Immature natural killer cell (primary cell): ENCODE measurements at regions not wholly inside any gene's neighbourhood (a gene's known extent, or its start where the extent isn't known, plus 50 kb on each side); places are given as distances from the start of the nearest gene placed in this dataset.
"Not testable (repeated sequence)": the region's sequence is repeated elsewhere in the genome, so short reads cannot be mapped to it uniquely, and the experiment has no call there.

Experiments
- DNase-seq, 3 donors: peaks; one replicate each; pipeline ENCODE4 v3.0.0; 2022; ENCODE audit warnings: mixed read lengths in 1 of 3
- H3K27ac Mint-ChIP-seq, 6 donors: one replicate each; pipeline ENCODE4 v1.8.0; 2020; ENCODE audit warnings: mixed read lengths in 6 of 6, mild to moderate bottlenecking in 5 of 6, inconsistent platforms in 4 of 6, moderate library complexity in 3 of 6
- H3K27me3 Mint-ChIP-seq, 3 donors: one replicate each; pipeline ENCODE4 v1.8.0; 2020 to 2021; ENCODE audit warnings: low read depth in 3 of 3, mild to moderate bottlenecking in 3 of 3, mixed read lengths in 3 of 3, moderate library complexity in 3 of 3, inconsistent platforms in 1 of 3
- H3K36me3 Mint-ChIP-seq, 3 donors: one replicate each; pipeline ENCODE4 v1.8.0; 2020; ENCODE audit warnings: mixed read lengths in 3 of 3, inconsistent platforms in 2 of 3, mild to moderate bottlenecking in 2 of 3
- H3K4me1 Mint-ChIP-seq, 2 donors: one replicate each; pipeline ENCODE4 v1.8.0; 2020; ENCODE audit warnings: inconsistent platforms in 2 of 2, mild to moderate bottlenecking in 2 of 2, mixed read lengths in 2 of 2, moderate library complexity in 1 of 2
- H3K4me3 Mint-ChIP-seq, 5 donors: one replicate each; pipeline ENCODE4 v1.8.0; 2020; ENCODE audit warnings: mild to moderate bottlenecking in 5 of 5, mixed read lengths in 5 of 5, inconsistent platforms in 3 of 5, moderate library complexity in 3 of 5
- H3K9me3 Mint-ChIP-seq, 6 donors: one replicate each; pipeline ENCODE4 v1.8.0; 2020; ENCODE audit warnings: mild to moderate bottlenecking in 6 of 6, mixed read lengths in 6 of 6, inconsistent platforms in 4 of 6, moderate library complexity in 3 of 6

- Mint-ChIP-seq H3K9me3 (peaks cover 6 to 52% (median 17%) of the 10 kb centered on the region in 6 donors), H3K27ac (no peak overlapping the region), H3K27me3 (no peaks in the 10 kb centered on the region), H3K4me3 (no peak overlapping the region), H3K4me1 (no peaks in the 10 kb centered on the region), H3K36me3 (peaks cover 0 to 3% (median 0%) of the 10 kb centered on the region in 3 donors)
- DNase-seq, result no peak
Observed at GRCh38 chr11:106514706-106515105, 437.2 kb downstream of the AASDHPPT start.

- Mint-ChIP-seq H3K27me3 (no peaks in the 10 kb centered on the region), H3K4me3 (no peak overlapping the region), H3K36me3 (no peaks in the 10 kb centered on the region), H3K4me1 (no peaks in the 10 kb centered on the region), H3K9me3 (peaks cover 0 to 47% (median 20%) of the 10 kb centered on the region in 6 donors), H3K27ac (no peak overlapping the region)
- no peak for DNase-seq
Observed at GRCh38 chr11:106517426-106517825, 440.0 kb downstream of the AASDHPPT start.

GRCh38 chr11:106520146-106520912 is 442.9 kb downstream of the AASDHPPT start:
- H3K27ac Mint-ChIP-seq, result no peak overlapping the region
- no peaks in the 10 kb centered on the region for H3K4me1 Mint-ChIP-seq
- H3K27me3 Mint-ChIP-seq, result peaks cover 0 to 1% (median 0%) of the 10 kb centered on the region in 3 donors
- H3K4me3 Mint-ChIP-seq, result no peak overlapping the region
- peaks cover 0 to 51% (median 16%) of the 10 kb centered on the region in 6 donors for H3K9me3 Mint-ChIP-seq
- no peak for DNase-seq
- H3K36me3 Mint-ChIP-seq, result no peaks in the 10 kb centered on the region

- DNase-seq, result no peak
- Mint-ChIP-seq H3K27me3 (peaks cover 0 to 2% (median 0%) of the 10 kb centered on the region in 3 donors), H3K27ac (no peak overlapping the region), H3K36me3 (no peaks in the 10 kb centered on the region), H3K9me3 (peaks cover under 1 to 51% (median 18%) of the 10 kb centered on the region in 6 donors), H3K4me1 (no peaks in the 10 kb centered on the region), H3K4me3 (no peak overlapping the region)
Observed at GRCh38 chr11:106520920-106521319, 443.5 kb downstream of the AASDHPPT start.

- no peak for DNase-seq
- Mint-ChIP-seq H3K27ac (no peak overlapping the region), H3K36me3 (no peaks in the 10 kb centered on the region), H3K27me3 (peaks cover 0 to 2% (median 0%) of the 10 kb centered on the region in 3 donors), H3K4me3 (no peak overlapping the region), H3K9me3 (peaks cover 6 to 55% (median 27%) of the 10 kb centered on the region in 6 donors), H3K4me1 (no peaks in the 10 kb centered on the region)
Observed at GRCh38 chr11:106523171-106523570, 445.7 kb downstream of the AASDHPPT start.

- Mint-ChIP-seq H3K27ac (no peak overlapping the region), H3K4me3 (no peak overlapping the region), H3K27me3 (peaks cover 0 to 2% (median 0%) of the 10 kb centered on the region in 3 donors), H3K36me3 (no peaks in the 10 kb centered on the region), H3K9me3 (peaks cover 9 to 55% (median 28%) of the 10 kb centered on the region in 6 donors), H3K4me1 (no peaks in the 10 kb centered on the region)
- no peak for DNase-seq
Observed at GRCh38 chr11:106523921-106524320, 446.5 kb downstream of the AASDHPPT start.

GRCh38 chr11:106524436-106524835 is 447.0 kb downstream of the AASDHPPT start:
- peaks cover 9 to 52% (median 26%) of the 10 kb centered on the region in 6 donors for H3K9me3 Mint-ChIP-seq
- no peak overlapping the region for H3K4me3 Mint-ChIP-seq
- no peaks in the 10 kb centered on the region for H3K4me1 Mint-ChIP-seq
- DNase-seq, result no peak
- H3K36me3 Mint-ChIP-seq, result no peaks in the 10 kb centered on the region
- H3K27me3 Mint-ChIP-seq, result peaks cover 0 to 2% (median 0%) of the 10 kb centered on the region in 3 donors
- no peak overlapping the region for H3K27ac Mint-ChIP-seq

GRCh38 chr11:106531648-106532047 is 454.2 kb downstream of the AASDHPPT start:
- DNase-seq, H3K27me3 Mint-ChIP-seq, H3K4me1 Mint-ChIP-seq, H3K27ac Mint-ChIP-seq, H3K4me3 Mint-ChIP-seq, H3K36me3 Mint-ChIP-seq: not testable (repeated sequence)
- peaks cover 4 to 24% (median 17%) of the 10 kb centered on the region in 6 donors for H3K9me3 Mint-ChIP-seq

- no peaks in the 10 kb centered on the region for H3K36me3 Mint-ChIP-seq
- no peaks in the 10 kb centered on the region for H3K27me3 Mint-ChIP-seq
- no peak overlapping the region for H3K4me3 Mint-ChIP-seq
- DNase-seq, result no peak
- H3K27ac Mint-ChIP-seq, result no peak overlapping the region
- H3K9me3 Mint-ChIP-seq, result peaks cover 4 to 27% (median 14%) of the 10 kb centered on the region in 6 donors
- H3K4me1 Mint-ChIP-seq, result no peaks in the 10 kb centered on the region
Observed at GRCh38 chr11:106533046-106533445, 455.6 kb downstream of the AASDHPPT start.

- DNase-seq, result no peak
- H3K4me3 Mint-ChIP-seq, result no peak overlapping the region
Observed at GRCh38 chr11:106540001-106540400, 462.5 kb downstream of the AASDHPPT start.

GRCh38 chr11:106548406-106548805 is 469.9 kb downstream of the GUCY1A2 start:
- no peak overlapping the region for H3K4me3 Mint-ChIP-seq
- peaks cover 0 to 1% (median 0%) of the 10 kb centered on the region in 3 donors for H3K27me3 Mint-ChIP-seq
- DNase-seq, result no peak
- H3K27ac Mint-ChIP-seq, result no peak overlapping the region
- no peaks in the 10 kb centered on the region for H3K4me1 Mint-ChIP-seq
- no peaks in the 10 kb centered on the region for H3K36me3 Mint-ChIP-seq
- H3K9me3 Mint-ChIP-seq, result peaks cover 4 to 17% (median 11%) of the 10 kb centered on the region in 6 donors

More at GRCh38 chr11:106540001-106540400, 462.5 kb downstream of the AASDHPPT start:
- Mint-ChIP-seq H3K9me3 (peaks cover 4 to 20% (median 9%) of the 10 kb centered on the region in 6 donors), H3K36me3 (no peaks in the 10 kb centered on the region), H3K4me1 (no peaks in the 10 kb centered on the region), H3K27me3 (no peaks in the 10 kb centered on the region), H3K27ac (no peak overlapping the region)

- H3K4me3 Mint-ChIP-seq, result no peak overlapping the region
- no peak overlapping the region for H3K27ac Mint-ChIP-seq
- H3K9me3 Mint-ChIP-seq, result peaks cover 4 to 24% (median 15%) of the 10 kb centered on the region in 6 donors
- no peaks in the 10 kb centered on the region for H3K4me1 Mint-ChIP-seq
- peaks cover 0 to 1% (median 0%) of the 10 kb centered on the region in 3 donors for H3K27me3 Mint-ChIP-seq
- H3K36me3 Mint-ChIP-seq, result no peaks in the 10 kb centered on the region
- DNase-seq, result no peak
Observed at GRCh38 chr11:106551744-106552673, 466.3 kb downstream of the GUCY1A2 start.

- no peak overlapping the region for H3K27ac Mint-ChIP-seq
- H3K27me3 Mint-ChIP-seq, result peaks cover 0 to 1% (median 0%) of the 10 kb centered on the region in 3 donors
- no peak for DNase-seq
- peaks cover under 1 to 26% (median 20%) of the 10 kb centered on the region in 6 donors for H3K9me3 Mint-ChIP-seq
- H3K4me3 Mint-ChIP-seq, result no peak overlapping the region
- no peaks in the 10 kb centered on the region for H3K36me3 Mint-ChIP-seq
- H3K4me1 Mint-ChIP-seq, result no peaks in the 10 kb centered on the region
Observed at GRCh38 chr11:106552694-106553203, 465.5 kb downstream of the GUCY1A2 start.
